ENCODE measurements at regions not wholly inside any gene's neighbourhood (a gene's known extent, or its start where the extent isn't known, plus 50 kb on each side); places are given as distances from the start of the nearest gene placed in this dataset.

DNA sequence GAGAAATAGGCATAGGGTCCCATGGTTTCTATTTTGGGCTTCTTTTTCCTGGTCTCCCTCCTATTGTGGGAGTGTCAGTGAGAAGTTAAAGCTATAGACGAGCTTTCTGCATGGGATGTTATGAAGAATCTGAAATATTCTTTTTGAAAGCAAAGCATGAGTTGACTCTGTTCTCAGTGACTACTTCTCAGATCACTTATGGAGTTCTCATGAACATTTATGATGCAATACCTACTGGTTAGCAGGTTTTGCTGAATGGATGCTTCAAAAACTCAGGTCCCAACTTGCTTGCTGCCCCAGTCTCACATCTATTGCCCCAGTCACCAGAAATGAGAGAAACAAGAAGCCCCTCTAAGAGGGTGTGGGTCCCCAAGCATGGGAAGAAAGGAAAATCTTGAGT is 365.0 kb downstream of the HRH4 start:
- DNase-seq, result no peak
- Mint-ChIP-seq H3K4me1 (ENCODE audit: low read depth) (no peaks in the 10 kb centered on the region), H3K27me3 (ENCODE audit: insufficient read depth) (peaks cover 9% of the 10 kb centered on the region; the same call in 1 of the 2 replicates), H3K27ac (no peak overlapping the region), H3K9me3 (peaks cover 5% of the 10 kb centered on the region; the same call in 1 of the 2 replicates), H3K36me3 (ENCODE audit: low read depth) (no peaks in the 10 kb centered on the region), H3K4me3 (no peak overlapping the region)
- TF ChIP-seq, protein P1, sequence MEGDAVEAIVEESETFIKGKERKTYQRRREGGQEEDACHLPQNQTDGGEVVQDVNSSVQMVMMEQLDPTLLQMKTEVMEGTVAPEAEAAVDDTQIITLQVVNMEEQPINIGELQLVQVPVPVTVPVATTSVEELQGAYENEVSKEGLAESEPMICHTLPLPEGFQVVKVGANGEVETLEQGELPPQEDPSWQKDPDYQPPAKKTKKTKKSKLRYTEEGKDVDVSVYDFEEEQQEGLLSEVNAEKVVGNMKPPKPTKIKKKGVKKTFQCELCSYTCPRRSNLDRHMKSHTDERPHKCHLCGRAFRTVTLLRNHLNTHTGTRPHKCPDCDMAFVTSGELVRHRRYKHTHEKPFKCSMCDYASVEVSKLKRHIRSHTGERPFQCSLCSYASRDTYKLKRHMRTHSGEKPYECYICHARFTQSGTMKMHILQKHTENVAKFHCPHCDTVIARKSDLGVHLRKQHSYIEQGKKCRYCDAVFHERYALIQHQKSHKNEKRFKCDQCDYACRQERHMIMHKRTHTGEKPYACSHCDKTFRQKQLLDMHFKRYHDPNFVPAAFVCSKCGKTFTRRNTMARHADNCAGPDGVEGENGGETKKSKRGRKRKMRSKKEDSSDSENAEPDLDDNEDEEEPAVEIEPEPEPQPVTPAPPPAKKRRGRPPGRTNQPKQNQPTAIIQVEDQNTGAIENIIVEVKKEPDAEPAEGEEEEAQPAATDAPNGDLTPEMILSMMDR (IDR thresholded peaks at IDR 0.05), result no peak

DNA sequence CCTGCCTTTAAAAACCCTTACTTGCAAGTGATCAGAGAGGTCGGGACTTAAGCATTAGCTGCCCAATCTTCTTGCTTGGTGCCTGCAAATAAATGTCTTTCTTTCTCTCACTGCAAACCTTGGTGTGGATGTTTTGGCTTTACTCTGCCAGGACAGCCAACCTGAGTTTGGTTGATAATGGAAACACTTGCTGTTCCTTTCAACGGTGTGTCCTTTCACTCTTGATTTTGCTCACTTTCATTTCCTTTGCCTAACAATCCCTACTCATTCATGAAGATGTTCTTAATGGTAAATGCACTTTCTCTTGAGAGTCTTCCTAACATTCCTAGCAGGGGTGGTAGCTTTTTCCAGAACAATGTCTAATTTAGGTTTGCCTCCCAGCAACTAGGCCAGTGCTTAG is 366.2 kb downstream of the HRH4 start:
- Mint-ChIP-seq H3K27ac (no peak overlapping the region), H3K4me1 (ENCODE audit: low read depth) (no peaks in the 10 kb centered on the region), H3K9me3 (peaks cover 5% of the 10 kb centered on the region; the same call in 1 of the 2 replicates), H3K27me3 (ENCODE audit: insufficient read depth) (peaks cover 7% of the 10 kb centered on the region; the same call in 1 of the 2 replicates), H3K4me3 (no peak overlapping the region), H3K36me3 (ENCODE audit: low read depth) (no peaks in the 10 kb centered on the region)
- DNase-seq, result no peak
- TF ChIP-seq, protein P1 (IDR thresholded peaks at IDR 0.05), result no peak

- no peak for DNase-seq
- TF ChIP-seq, protein P1 (IDR thresholded peaks at IDR 0.05), result no peak
- H3K9me3 Mint-ChIP-seq, result peaks cover 5% of the 10 kb centered on the region; the same call in 1 of the 2 replicates
- H3K27ac Mint-ChIP-seq, result no peak overlapping the region
- peaks cover 7% of the 10 kb centered on the region; the same call in 1 of the 2 replicates for H3K27me3 Mint-ChIP-seq (ENCODE audit: insufficient read depth)
- H3K4me1 Mint-ChIP-seq (ENCODE audit: low read depth), result no peaks in the 10 kb centered on the region
- H3K36me3 Mint-ChIP-seq (ENCODE audit: low read depth), result no peaks in the 10 kb centered on the region
- H3K4me3 Mint-ChIP-seq, result no peak overlapping the region
These were observed 367.1 kb downstream of the HRH4 start for GRCh38 chr18:24827501-24827900.

- no peak overlapping the region for H3K4me3 Mint-ChIP-seq
- TF ChIP-seq, protein P1 (IDR thresholded peaks at IDR 0.05), result no peak
- no peaks in the 10 kb centered on the region; the same call in 1 of the 2 replicates for H3K9me3 Mint-ChIP-seq
- no peak overlapping the region for H3K27ac Mint-ChIP-seq
- DNase-seq, result no peak
- H3K4me1 Mint-ChIP-seq (ENCODE audit: low read depth), result no peaks in the 10 kb centered on the region
- H3K36me3 Mint-ChIP-seq (ENCODE audit: low read depth), result no peaks in the 10 kb centered on the region
- peaks cover 5% of the 10 kb centered on the region; the same call in 1 of the 2 replicates for H3K27me3 Mint-ChIP-seq (ENCODE audit: insufficient read depth)
These were observed 370.6 kb downstream of the HRH4 start for GRCh38 chr18:24831081-24831480.

GRCh38 chr18:24831871-24832665 is 371.6 kb downstream of the HRH4 start:
- TF ChIP-seq, protein P1 (IDR thresholded peaks at IDR 0.05), result no peak
- Mint-ChIP-seq H3K36me3 (ENCODE audit: low read depth) (no peaks in the 10 kb centered on the region), H3K27ac (no peak overlapping the region), H3K4me1 (ENCODE audit: low read depth) (no peaks in the 10 kb centered on the region), H3K27me3 (ENCODE audit: insufficient read depth) (peaks cover 4% of the 10 kb centered on the region; the same call in 1 of the 2 replicates), H3K4me3 (no peak overlapping the region), H3K9me3 (peaks cover 2% of the 10 kb centered on the region; the same call in 1 of the 2 replicates)
- DNase-seq, result no peak

Measured in HFFc6 (cell line).